Activated T-helper 17 cell treated with anti-CD3 and anti-CD28 coated beads, Interleukin-2, amount 50 U/mL, for 72 hours (primary cell): ENCODE measurements at regions not wholly inside any gene's neighbourhood (a gene's known extent, or its start where the extent isn't known, plus 50 kb on each side); places are given as distances from the start of the nearest gene placed in this dataset.

Source experiments
- ATAC-seq: fragments of 150-1000 bp; cut with Tn5 transposase; replicated peaks from 2 replicates; pipeline ENCODE4 v1.10.0; 2021; ENCODE audit warnings: mild to moderate bottlenecking, moderate library complexity
- H3K27ac Mint-ChIP-seq: one replicate; pipeline ENCODE4 v1.8.0; 2022; ENCODE audit warnings: mixed read lengths
- H3K27me3 Mint-ChIP-seq: one replicate; pipeline ENCODE4 v1.8.0; 2022; ENCODE audit warnings: mixed read lengths
- H3K36me3 Mint-ChIP-seq: one replicate; pipeline ENCODE4 v1.8.0; 2022; ENCODE audit warnings: low read depth, mild to moderate bottlenecking, mixed read lengths
- H3K4me1 Mint-ChIP-seq: one replicate; pipeline ENCODE4 v1.8.0; 2022; ENCODE audit warnings: mixed read lengths
- H3K4me3 Mint-ChIP-seq: one replicate; pipeline ENCODE4 v1.8.0; 2022; ENCODE audit warnings: mild to moderate bottlenecking, mixed read lengths
- H3K9me3 Mint-ChIP-seq: one replicate; pipeline ENCODE4 v1.8.0; 2022; ENCODE audit warnings: mixed read lengths

- Mint-ChIP-seq H3K4me1 (no peaks in the 10 kb centered on the region), H3K36me3 (no peaks in the 10 kb centered on the region), H3K9me3 (no peaks in the 10 kb centered on the region), H3K27me3 (peaks cover 11% of the 10 kb centered on the region), H3K4me3 (no peak overlapping the region), H3K27ac (no peak overlapping the region)
- no peak for ATAC-seq
Observed at GRCh38 chr13:48904668-48905290, 70.9 kb upstream of the FNDC3A start.

- Mint-ChIP-seq H3K27me3 (peaks cover 6% of the 10 kb centered on the region), H3K4me3 (no peak overlapping the region), H3K9me3 (no peaks in the 10 kb centered on the region), H3K4me1 (no peaks in the 10 kb centered on the region), H3K36me3 (no peaks in the 10 kb centered on the region), H3K27ac (no peak overlapping the region)
- peak; percentile 79 for ATAC-seq
Observed at GRCh38 chr13:48906200-48906599, 69.5 kb upstream of the FNDC3A start.

- peaks cover 4% of the 10 kb centered on the region for H3K27me3 Mint-ChIP-seq
- H3K27ac Mint-ChIP-seq = no peak overlapping the region
- H3K4me1 Mint-ChIP-seq = no peaks in the 10 kb centered on the region
- H3K4me3 Mint-ChIP-seq = no peak overlapping the region
- no peak for ATAC-seq
- H3K36me3 Mint-ChIP-seq = no peaks in the 10 kb centered on the region
- H3K9me3 Mint-ChIP-seq = no peaks in the 10 kb centered on the region
Observed at GRCh38 chr13:48908381-48909055, 67.2 kb upstream of the FNDC3A start.

- peaks cover 4% of the 10 kb centered on the region for H3K27me3 Mint-ChIP-seq
- H3K4me1 Mint-ChIP-seq = no peaks in the 10 kb centered on the region
- no peak overlapping the region for H3K4me3 Mint-ChIP-seq
- H3K9me3 Mint-ChIP-seq = no peaks in the 10 kb centered on the region
- ATAC-seq = no peak
- no peak overlapping the region for H3K27ac Mint-ChIP-seq
- H3K36me3 Mint-ChIP-seq = no peaks in the 10 kb centered on the region
Observed at GRCh38 chr13:48909056-48909389, 66.7 kb upstream of the FNDC3A start.

GRCh38 chr13:48910686-48911085, 65.0 kb upstream of the FNDC3A start:
- Mint-ChIP-seq H3K4me1 (no peaks in the 10 kb centered on the region), H3K36me3 (no peaks in the 10 kb centered on the region)

GRCh38 chr13:48919751-48920150, 56.0 kb upstream of the FNDC3A start:
- no peaks in the 10 kb centered on the region for H3K4me1 Mint-ChIP-seq
- ATAC-seq = no peak
- no peak overlapping the region for H3K4me3 Mint-ChIP-seq
- H3K27me3 Mint-ChIP-seq = peaks cover 12% of the 10 kb centered on the region
- H3K27ac Mint-ChIP-seq = no peak overlapping the region
- no peaks in the 10 kb centered on the region for H3K36me3 Mint-ChIP-seq
- peaks cover 4% of the 10 kb centered on the region for H3K9me3 Mint-ChIP-seq

More at GRCh38 chr13:48910686-48911085, 65.0 kb upstream of the FNDC3A start:
- ATAC-seq = no peak
- Mint-ChIP-seq H3K4me3 (no peak overlapping the region), H3K9me3 (peaks cover 2% of the 10 kb centered on the region), H3K27ac (no peak overlapping the region), H3K27me3 (peaks cover 7% of the 10 kb centered on the region)

GRCh38 chr13:48920730-48921129, 55.0 kb upstream of the FNDC3A start:
- H3K27ac Mint-ChIP-seq = no peak overlapping the region
- no peaks in the 10 kb centered on the region for H3K4me1 Mint-ChIP-seq
- peaks cover 8% of the 10 kb centered on the region for H3K27me3 Mint-ChIP-seq
- no peaks in the 10 kb centered on the region for H3K36me3 Mint-ChIP-seq
- no peak overlapping the region for H3K4me3 Mint-ChIP-seq
- no peak for ATAC-seq
- H3K9me3 Mint-ChIP-seq = peaks cover 1% of the 10 kb centered on the region

GRCh38 chr13:48923376-48923775, 52.3 kb upstream of the FNDC3A start:
- Mint-ChIP-seq H3K27ac (no peak overlapping the region), H3K27me3 (peaks cover 3% of the 10 kb centered on the region), H3K9me3 (no peaks in the 10 kb centered on the region), H3K4me3 (no peak overlapping the region), H3K4me1 (no peaks in the 10 kb centered on the region), H3K36me3 (no peaks in the 10 kb centered on the region)
- no peak for ATAC-seq

- no peak overlapping the region for H3K4me3 Mint-ChIP-seq
- no peak overlapping the region for H3K27ac Mint-ChIP-seq
- no peak for ATAC-seq
- no peaks in the 10 kb centered on the region for H3K27me3 Mint-ChIP-seq
- H3K9me3 Mint-ChIP-seq = no peaks in the 10 kb centered on the region
- H3K36me3 Mint-ChIP-seq = no peaks in the 10 kb centered on the region
- H3K4me1 Mint-ChIP-seq = no peaks in the 10 kb centered on the region
Observed at GRCh38 chr13:48925001-48925400, 50.7 kb upstream of the FNDC3A start.
